ENCODE measurements at regions not wholly inside any gene's neighbourhood (a gene's known extent, or its start where the extent isn't known, plus 50 kb on each side); places are given as distances from the start of the nearest gene placed in this dataset.

- no peak for TF ChIP-seq CTCF (IDR thresholded peaks at IDR 0.05; ENCODE audit: poor library complexity)
- TF ChIP-seq EZH2phosphoT487 (IDR thresholded peaks at IDR 0.05; ENCODE audit: low read depth, severe bottlenecking, unreplicated experiment), result no peak
Observed at GRCh38 chr6:6505111-6505510, 83.4 kb upstream of the LY86 start.

Measured in hepatocyte (in vitro differentiated cells).